ENCODE measurements at regions not wholly inside any gene's neighbourhood (a gene's known extent, or its start where the extent isn't known, plus 50 kb on each side); places are given as distances from the start of the nearest gene placed in this dataset.

- no peak for DNase-seq
Observed at GRCh38 chr1:201778279-201779065, 50.5 kb upstream of the IPO9 start.

All from stimulated activated CD4-positive, alpha-beta T cell treated with anti-CD3 and anti-CD28 coated beads, Interleukin-2, amount 100 ng/mL, for 24 hours (primary cell).